A549 (cell line): ENCODE measurements at regions not wholly inside any gene's neighbourhood (a gene's known extent, or its start where the extent isn't known, plus 50 kb on each side); places are given as distances from the start of the nearest gene placed in this dataset.
"Not testable (repeated sequence)": the region's sequence is repeated elsewhere in the genome, so short reads cannot be mapped to it uniquely, and the experiment has no call there.

Source experiments
- CHD4 ChIP-seq: fragments of 200-600 bp; sonication (generic); IDR thresholded peaks from 2 replicates; pipeline ENCODE4 v1.6.1; 2016; ENCODE audit warnings: antibody characterized with exemption, mild to moderate bottlenecking, borderline replicate concordance
- EP300 ChIP-seq, 2 experiments: fragments of >200 bp; sonication (Bioruptor Twin); formaldehyde crosslinking; IDR thresholded peaks; 2 replicates in 1 of 2; 3 replicates in 1 of 2; pipeline ENCODE4 v1.6.1; 2016 to 2017
- POLR2A ChIP-seq: IDR thresholded peaks from 2 replicates; pipeline ENCODE4 v1.6.1; 2012; ENCODE audit warnings: mild to moderate bottlenecking, low read length
- POLR2AphosphoS2 ChIP-seq: conservative IDR thresholded peaks from 2 replicates; pipeline ENCODE4 v1.6.1; 2012; ENCODE audit warnings: low read length, improper control_type of control experiment, inconsistent platforms
- RFX5 ChIP-seq: fragments of 450-650 bp; IDR thresholded peaks from 2 replicates; pipeline ENCODE4 v1.7.1; 2014; ENCODE audit warnings: antibody characterized with exemption, mild to moderate bottlenecking, moderate library complexity
- TF ChIP-seq, protein P1 (sequence below): fragments of >200 bp; sonication (Bioruptor Twin); formaldehyde crosslinking; IDR thresholded peaks from 3 replicates; pipeline ENCODE4 v1.5.1; 2016
- TF ChIP-seq, protein P2 (sequence below): fragments of 150-350 bp; IDR thresholded peaks from 2 replicates; pipeline ENCODE4 v1.6.1; 2014; ENCODE audit warnings: low read depth, mild to moderate bottlenecking, low read length
- TF ChIP-seq, protein P3 (sequence below): IDR thresholded peaks from 2 replicates; pipeline ENCODE4 v1.6.1; 2012

DNA sequence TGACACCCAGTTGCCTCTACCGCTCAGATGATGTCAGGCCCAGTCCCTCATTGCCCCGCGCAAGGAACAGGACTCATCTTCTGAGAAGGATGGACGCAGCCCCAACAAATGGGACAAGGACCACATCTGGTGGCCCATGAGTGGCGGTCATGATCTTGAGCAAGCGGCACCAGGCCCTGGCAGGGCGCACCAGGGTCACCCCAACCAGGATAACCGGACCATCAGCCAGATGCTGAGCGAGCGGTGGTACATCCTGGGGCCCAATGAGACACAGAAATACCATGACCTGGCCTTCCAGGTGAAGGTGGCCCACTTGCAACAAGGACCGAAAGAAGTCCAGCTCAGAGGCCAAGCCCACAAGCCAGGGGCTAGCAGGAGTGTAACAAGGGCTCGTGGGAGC lies 102.3 kb upstream of the TP53BP2 start:
- TF ChIP-seq POLR2A; CHD4; RFX5; POLR2AphosphoS2; EP300 (IDR thresholded peaks at IDR 0.05): not testable (repeated sequence)
- TF ChIP-seq, protein P1, sequence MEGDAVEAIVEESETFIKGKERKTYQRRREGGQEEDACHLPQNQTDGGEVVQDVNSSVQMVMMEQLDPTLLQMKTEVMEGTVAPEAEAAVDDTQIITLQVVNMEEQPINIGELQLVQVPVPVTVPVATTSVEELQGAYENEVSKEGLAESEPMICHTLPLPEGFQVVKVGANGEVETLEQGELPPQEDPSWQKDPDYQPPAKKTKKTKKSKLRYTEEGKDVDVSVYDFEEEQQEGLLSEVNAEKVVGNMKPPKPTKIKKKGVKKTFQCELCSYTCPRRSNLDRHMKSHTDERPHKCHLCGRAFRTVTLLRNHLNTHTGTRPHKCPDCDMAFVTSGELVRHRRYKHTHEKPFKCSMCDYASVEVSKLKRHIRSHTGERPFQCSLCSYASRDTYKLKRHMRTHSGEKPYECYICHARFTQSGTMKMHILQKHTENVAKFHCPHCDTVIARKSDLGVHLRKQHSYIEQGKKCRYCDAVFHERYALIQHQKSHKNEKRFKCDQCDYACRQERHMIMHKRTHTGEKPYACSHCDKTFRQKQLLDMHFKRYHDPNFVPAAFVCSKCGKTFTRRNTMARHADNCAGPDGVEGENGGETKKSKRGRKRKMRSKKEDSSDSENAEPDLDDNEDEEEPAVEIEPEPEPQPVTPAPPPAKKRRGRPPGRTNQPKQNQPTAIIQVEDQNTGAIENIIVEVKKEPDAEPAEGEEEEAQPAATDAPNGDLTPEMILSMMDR: not testable (repeated sequence)
- TF ChIP-seq, protein P2, sequence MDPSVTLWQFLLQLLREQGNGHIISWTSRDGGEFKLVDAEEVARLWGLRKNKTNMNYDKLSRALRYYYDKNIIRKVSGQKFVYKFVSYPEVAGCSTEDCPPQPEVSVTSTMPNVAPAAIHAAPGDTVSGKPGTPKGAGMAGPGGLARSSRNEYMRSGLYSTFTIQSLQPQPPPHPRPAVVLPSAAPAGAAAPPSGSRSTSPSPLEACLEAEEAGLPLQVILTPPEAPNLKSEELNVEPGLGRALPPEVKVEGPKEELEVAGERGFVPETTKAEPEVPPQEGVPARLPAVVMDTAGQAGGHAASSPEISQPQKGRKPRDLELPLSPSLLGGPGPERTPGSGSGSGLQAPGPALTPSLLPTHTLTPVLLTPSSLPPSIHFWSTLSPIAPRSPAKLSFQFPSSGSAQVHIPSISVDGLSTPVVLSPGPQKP: not testable (repeated sequence)
- TF ChIP-seq, protein P3, sequence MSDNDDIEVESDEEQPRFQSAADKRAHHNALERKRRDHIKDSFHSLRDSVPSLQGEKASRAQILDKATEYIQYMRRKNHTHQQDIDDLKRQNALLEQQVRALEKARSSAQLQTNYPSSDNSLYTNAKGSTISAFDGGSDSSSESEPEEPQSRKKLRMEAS: not testable (repeated sequence)
